H9 (cell line): ENCODE measurements at regions not wholly inside any gene's neighbourhood (a gene's known extent, or its start where the extent isn't known, plus 50 kb on each side); places are given as distances from the start of the nearest gene placed in this dataset.

Experiments used
- DNase-seq: peaks from one replicate; pipeline ENCODE4 v3.0.0-alpha.2; 2017
- H2AFZ ChIP-seq: one replicate; pipeline ENCODE4 v1.6.1; 2013; ENCODE audit warnings: mild to moderate bottlenecking, low read length, control low read depth, moderate library complexity
- H2AK5ac ChIP-seq: 2 replicates; pipeline ENCODE4 v1.6.1; 2013; ENCODE audit warnings: low read length, control low read depth, mixed read lengths; ENCODE audit not compliant: insufficient read length
- H2BK120ac ChIP-seq: one replicate; pipeline ENCODE4 v1.6.1; 2013; ENCODE audit warnings: low read depth, mild to moderate bottlenecking, low read length, control low read depth, inconsistent platforms; ENCODE audit not compliant: poor library complexity, severe bottlenecking
- H2BK12ac ChIP-seq: 2 replicates; pipeline ENCODE4 v1.6.1; 2013; ENCODE audit warnings: low read length, control low read depth, mixed read lengths, low read depth; ENCODE audit not compliant: insufficient read length
- H2BK15ac ChIP-seq: 2 replicates; pipeline ENCODE4 v1.6.1; 2013; ENCODE audit warnings: low read depth, low read length, control low read depth
- H2BK20ac ChIP-seq: one replicate; pipeline ENCODE4 v1.6.1; 2013; ENCODE audit warnings: low read depth, mild to moderate bottlenecking, low read length, control low read depth, inconsistent platforms; ENCODE audit not compliant: poor library complexity, severe bottlenecking
- H2BK5ac ChIP-seq: 2 replicates; pipeline ENCODE4 v1.6.1; 2013; ENCODE audit warnings: low read length, control low read depth, mixed read lengths; ENCODE audit not compliant: insufficient read length
- H3K14ac ChIP-seq: 2 replicates; pipeline ENCODE4 v1.6.1; 2013; ENCODE audit warnings: low read length, control low read depth; ENCODE audit not compliant: insufficient read depth
- H3K18ac ChIP-seq: 2 replicates; pipeline ENCODE4 v1.6.1; 2013; ENCODE audit warnings: low read depth, mild to moderate bottlenecking, mixed read lengths, low read length, control low read depth; ENCODE audit not compliant: insufficient read length
- H3K23ac ChIP-seq: 2 replicates; pipeline ENCODE4 v1.6.1; 2013; ENCODE audit warnings: low read length, control low read depth, mixed read lengths, low read depth; ENCODE audit not compliant: insufficient read length
- H3K23me2 ChIP-seq: 2 replicates; pipeline ENCODE4 v1.6.1; 2013; ENCODE audit warnings: low read depth, mild to moderate bottlenecking, mixed read lengths, low read length, control low read depth; ENCODE audit not compliant: insufficient read length, poor library complexity, severe bottlenecking
- H3K27ac ChIP-seq: 2 replicates; pipeline ENCODE4 v1.5.1; 2013; ENCODE audit warnings: low read length, control low read depth, mixed read lengths, low read depth; ENCODE audit not compliant: insufficient read length
- H3K27me3 ChIP-seq: 2 replicates; pipeline ENCODE4 v1.6.1; 2013; ENCODE audit warnings: low read length, control low read depth, inconsistent platforms; ENCODE audit not compliant: insufficient read depth
- H3K4ac ChIP-seq: 2 replicates; pipeline ENCODE4 v1.6.1; 2013; ENCODE audit warnings: low read depth, mild to moderate bottlenecking, control low read depth, inconsistent platforms, low read length, moderate library complexity
- H3K4me1 ChIP-seq: 2 replicates; pipeline ENCODE4 v1.6.1; 2013; ENCODE audit warnings: low read length, control low read depth, inconsistent platforms; ENCODE audit not compliant: insufficient read depth
- H3K4me2 ChIP-seq: 2 replicates; pipeline ENCODE4 v1.6.1; 2013; ENCODE audit warnings: low read length, control low read depth, mixed read lengths; ENCODE audit not compliant: insufficient read length, insufficient read depth
- H3K56ac ChIP-seq: 2 replicates; pipeline ENCODE4 v1.6.1; 2013; ENCODE audit warnings: low read depth, mild to moderate bottlenecking, mixed read lengths, low read length, control low read depth; ENCODE audit not compliant: insufficient read length
- H3K79me1 ChIP-seq: 2 replicates; pipeline ENCODE4 v1.6.1; 2013; ENCODE audit warnings: low read depth, mild to moderate bottlenecking, moderate library complexity, low read length, control low read depth, inconsistent platforms; ENCODE audit not compliant: insufficient read depth, poor library complexity, severe bottlenecking
- H3K79me2 ChIP-seq: 2 replicates; pipeline ENCODE4 v1.6.1; 2013; ENCODE audit warnings: low read length, control low read depth, inconsistent platforms; ENCODE audit not compliant: insufficient read depth
- H3K9ac ChIP-seq: 2 replicates; pipeline ENCODE4 v1.6.1; 2013; ENCODE audit warnings: low read length, control low read depth, mixed read lengths; ENCODE audit not compliant: insufficient read length; ENCODE audit errors: extremely low read depth
- H3K9me3 ChIP-seq: one replicate; pipeline ENCODE4 v1.6.1; 2013; ENCODE audit warnings: low read depth, low read length, inconsistent platforms; ENCODE audit not compliant: control insufficient read depth
- H3T11ph ChIP-seq: one replicate; pipeline ENCODE4 v1.6.1; 2013; ENCODE audit warnings: mild to moderate bottlenecking, low read length, control low read depth, inconsistent platforms
- H4K20me1 ChIP-seq: one replicate; pipeline ENCODE4 v1.6.1; 2013; ENCODE audit not compliant: control insufficient read depth, insufficient read length, insufficient read depth
- H4K5ac ChIP-seq: 2 replicates; pipeline ENCODE4 v1.6.1; 2013; ENCODE audit warnings: low read depth, mild to moderate bottlenecking, mixed read lengths, low read length, control low read depth; ENCODE audit not compliant: insufficient read length
- H4K8ac ChIP-seq: replicated peaks from 2 replicates; pipeline ENCODE4 v1.6.1; 2013; ENCODE audit warnings: low read length, control low read depth, mixed read lengths, low read depth; ENCODE audit not compliant: insufficient read length
- H4K91ac ChIP-seq: 2 replicates; pipeline ENCODE4 v1.6.1; 2013; ENCODE audit warnings: low read depth, mild to moderate bottlenecking, moderate library complexity, mixed read lengths, low read length, control low read depth; ENCODE audit not compliant: insufficient read length
- H3K27ac Mint-ChIP-seq, 3 experiments: 2 replicates in 2 of 3; 3 replicates in 1 of 3; pipeline ENCODE4 v1.8.0; 2020 to 2021; ENCODE audit warnings: mixed read lengths in 3 of 3, mild to moderate bottlenecking in 1 of 3, moderate library complexity in 1 of 3
- H3K27me3 Mint-ChIP-seq: 2 replicates; pipeline ENCODE4 v1.8.0; 2021; ENCODE audit warnings: low read depth, mild to moderate bottlenecking, moderate library complexity, mixed read lengths
- H3K36me3 Mint-ChIP-seq, 3 experiments: 2 replicates in 2 of 3; 3 replicates in 1 of 3; pipeline ENCODE4 v1.8.0; 2020 to 2021; ENCODE audit warnings: low read depth in 3 of 3, mixed read lengths in 3 of 3; ENCODE audit not compliant: insufficient read depth in 1 of 3
- H3K4me1 Mint-ChIP-seq, 2 experiments: 2 replicates each; pipeline ENCODE4 v1.8.0; 2020; ENCODE audit warnings: mixed read lengths in 2 of 2
- H3K4me3 Mint-ChIP-seq, 2 experiments: 2 replicates in 1 of 2; 3 replicates in 1 of 2; pipeline ENCODE4 v1.8.0; 2020 to 2021; ENCODE audit warnings: mild to moderate bottlenecking in 2 of 2, mixed read lengths in 2 of 2, moderate library complexity in 1 of 2
- H3K9me3 Mint-ChIP-seq, 2 experiments: 2 replicates in 1 of 2; 3 replicates in 1 of 2; pipeline ENCODE4 v1.8.0; 2020; ENCODE audit warnings: mild to moderate bottlenecking in 2 of 2, mixed read lengths in 2 of 2, moderate library complexity in 1 of 2
- CTCF ChIP-seq: fragments of 200-600 bp; sonication (generic); conservative IDR thresholded peaks from 3 replicates; pipeline ENCODE4 v1.8.0; 2021; ENCODE audit warnings: antibody characterized with exemption, mild to moderate bottlenecking
- WGBS: extraction: QIAGEN DNeasy Blood & Tissue Kit; methylation state at CpG from one replicate; pipeline ENCODE4 v1.1.7; 2013; ENCODE audit warnings: missing lambda C conversion rate, low lambda C conversion rate, mixed read lengths; ENCODE audit not compliant: insufficient read length; ENCODE audit errors: extremely low coverage; 5-methylcytosine and 5-hydroxymethylcytosine counted together

- H3K4me3 Mint-ChIP-seq = peak overlapping the region; percentile 11 to 31; a peak in 2 of 5 replicates
Measured at GRCh38 chr3:83002869-83003445, 1241.5 kb upstream of the GBE1 start.

More at GRCh38 chr3:83002869-83003445, 1241.5 kb upstream of the GBE1 start:
- no peak overlapping the region for H2AK5ac ChIP-seq
- no peak overlapping the region for H3K14ac ChIP-seq
- H2BK120ac ChIP-seq = no peak overlapping the region
- peaks cover 0 to 4% (median 2%) of the 10 kb centered on the region in 3 experiments; a peak in 3 of 7 replicates for H3K36me3 Mint-ChIP-seq
- H3K4me1 ChIP-seq = peaks cover 9% of the 10 kb centered on the region; the same call in 1 of the 2 replicates
- H3K9me3 ChIP-seq = no peaks in the 10 kb centered on the region
- no peaks in the 10 kb centered on the region for H3K79me2 ChIP-seq
- H3K9me3 Mint-ChIP-seq = peaks cover 0 to 1% of the 10 kb centered on the region in 2 experiments; a peak in 1 of 5 replicates
- DNase-seq = no peak
- H3K4me2 ChIP-seq = no peak overlapping the region
- peaks cover 73 to 74% of the 10 kb centered on the region in 2 experiments for H3K4me1 Mint-ChIP-seq
- no peaks in the 10 kb centered on the region for H3K23me2 ChIP-seq
- H4K20me1 ChIP-seq = no peaks in the 10 kb centered on the region
- peak overlapping the region; percentile 42 to 93 (median 80); a peak in 5 of 7 replicates for H3K27ac Mint-ChIP-seq
- no peak overlapping the region for H2BK12ac ChIP-seq
- no peaks in the 10 kb centered on the region for H3K79me1 ChIP-seq
- H4K5ac ChIP-seq = no peak overlapping the region
- H3K27me3 ChIP-seq = no peaks in the 10 kb centered on the region
- no peak overlapping the region for H4K8ac ChIP-seq
- no peak overlapping the region for H2AFZ ChIP-seq
- no peak overlapping the region for H4K91ac ChIP-seq
- no CpG with 5 or more reads among the region's 3 CpGs for WGBS
- no peak for TF ChIP-seq CTCF
- H3T11ph ChIP-seq = no peak overlapping the region
- H3K18ac ChIP-seq = no peak overlapping the region
- no peak overlapping the region for H3K27ac ChIP-seq
- no peak overlapping the region for H3K56ac ChIP-seq
- H3K23ac ChIP-seq = no peak overlapping the region
- no peak overlapping the region for H2BK15ac ChIP-seq
- H3K27me3 Mint-ChIP-seq = no peaks in the 10 kb centered on the region
- H3K9ac ChIP-seq = no peak overlapping the region
- no peak overlapping the region for H2BK5ac ChIP-seq
- H3K4ac ChIP-seq = no peak overlapping the region
- no peak overlapping the region for H2BK20ac ChIP-seq
